MM.1S (cell line): ENCODE measurements at regions not wholly inside any gene's neighbourhood (a gene's known extent, or its start where the extent isn't known, plus 50 kb on each side); places are given as distances from the start of the nearest gene placed in this dataset.

Experiments
- CTCF ChIP-seq: fragments of 300-600 bp; sonication (generic); IDR thresholded peaks from 2 replicates; pipeline ENCODE4 v1.5.1; 2016; ENCODE audit warnings: antibody characterized with exemption, low read length, mixed read lengths
- EZH2 ChIP-seq: fragments of 300-600 bp; sonication (generic); optimal IDR thresholded peaks from 2 replicates; pipeline ENCODE3; 2017; ENCODE audit warnings: low read depth, mild to moderate bottlenecking, antibody characterized with exemption, low read length, mixed read lengths

DNA sequence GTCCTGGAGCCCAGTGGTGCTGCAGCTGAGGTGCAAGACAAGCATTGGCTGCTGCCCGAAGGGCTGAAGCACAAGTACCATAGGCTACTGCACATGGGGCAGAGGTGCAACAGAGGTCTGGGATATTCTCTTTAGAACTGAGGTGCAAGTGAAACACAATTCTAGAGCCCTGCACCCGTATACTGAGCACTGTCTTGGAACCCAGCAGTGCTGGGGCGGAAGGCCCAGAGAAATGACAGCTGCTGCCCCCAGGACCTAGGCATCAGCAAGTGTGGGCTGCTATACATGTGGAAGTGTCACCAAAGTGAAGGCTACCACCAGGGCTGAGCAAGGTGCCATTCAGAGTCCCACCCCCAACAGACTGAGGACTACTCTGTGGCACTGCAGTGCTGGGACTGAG lies 393.6 kb upstream of the STEAP1 start:
- no peak for TF ChIP-seq CTCF
- no peak for TF ChIP-seq EZH2
